ENCODE measurements at regions not wholly inside any gene's neighbourhood (a gene's known extent, or its start where the extent isn't known, plus 50 kb on each side); places are given as distances from the start of the nearest gene placed in this dataset.

- no peaks in the 10 kb centered on the region for H3K36me3 ChIP-seq (ENCODE audit: control insufficient read depth in 2 of 2, insufficient read depth in 2 of 2, low read length in 2 of 2)
- no peak overlapping the region for H3K27ac ChIP-seq (ENCODE audit: low read length)
- peaks cover 24 to 36% of the 10 kb centered on the region in 2 donors for H3K27me3 ChIP-seq (ENCODE audit: control insufficient read depth in 1 of 2, insufficient read depth in 2 of 2, low read length in 2 of 2)
- no peak overlapping the region for H3K4me3 ChIP-seq (ENCODE audit: low read length in 2 of 2)
- peaks cover 7% of the 10 kb centered on the region for H3K4me1 ChIP-seq (ENCODE audit: control insufficient read depth, insufficient read depth, low read length)
- no peaks in the 10 kb centered on the region for H3K9me3 ChIP-seq (ENCODE audit: control insufficient read depth in 2 of 2, low read length in 2 of 2)
- H3K9ac ChIP-seq (ENCODE audit: low read length in 2 of 2): no peak overlapping the region
Observed at GRCh38 chr15:31977138-31977537, 53.2 kb upstream of the CHRNA7 start.

DNA sequence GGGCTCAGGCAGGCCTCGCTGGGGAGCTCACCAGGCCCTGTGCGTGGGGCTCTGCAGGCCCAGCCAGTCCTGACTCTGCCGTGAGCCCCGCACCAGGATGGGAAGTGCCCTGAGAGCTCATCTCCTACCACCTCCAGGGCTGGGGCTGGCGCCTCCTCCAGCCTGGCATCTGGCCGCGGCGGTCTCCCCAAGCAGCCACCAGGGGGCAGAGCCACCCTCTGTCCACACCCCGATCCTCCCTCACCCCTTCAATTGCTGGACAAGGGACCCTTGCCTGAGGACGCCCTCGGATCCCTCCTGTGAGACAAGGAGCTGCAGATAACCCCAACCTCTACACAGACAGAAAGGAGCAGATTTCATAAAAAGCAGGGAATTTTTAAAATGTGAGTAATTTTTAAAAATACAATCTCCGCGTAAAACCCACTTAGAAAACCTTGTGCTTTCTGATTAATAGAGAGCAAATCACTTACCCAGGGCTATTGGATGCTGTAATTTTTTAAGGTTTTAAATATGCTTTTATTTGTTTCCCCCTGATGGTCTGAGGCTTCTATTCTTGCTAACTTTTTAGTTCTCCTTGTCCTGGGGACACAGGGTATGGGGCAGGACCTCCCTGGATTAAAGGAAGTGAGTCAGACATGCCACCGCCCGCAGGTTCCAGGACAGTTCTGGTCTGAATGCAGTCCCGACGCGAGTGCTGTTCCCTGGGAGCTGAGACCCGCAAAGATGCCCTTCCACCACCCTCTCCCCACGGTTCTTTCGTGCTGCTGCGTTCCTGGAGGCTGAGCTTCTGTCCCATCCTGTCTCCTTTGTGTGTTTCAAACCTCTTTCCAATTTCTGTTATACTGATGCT lies 52.3 kb upstream of the CHRNA7 start:
- H3K27ac ChIP-seq (ENCODE audit: low read length): no peak overlapping the region
- H3K9ac ChIP-seq (ENCODE audit: low read length in 2 of 2): no peak overlapping the region
- H3K9me3 ChIP-seq (ENCODE audit: control insufficient read depth in 2 of 2, low read length in 2 of 2): no peaks in the 10 kb centered on the region
- H3K4me3 ChIP-seq (ENCODE audit: low read length in 2 of 2): no peak overlapping the region
- peaks cover 7% of the 10 kb centered on the region for H3K4me1 ChIP-seq (ENCODE audit: control insufficient read depth, insufficient read depth, low read length)
- no peaks in the 10 kb centered on the region for H3K36me3 ChIP-seq (ENCODE audit: control insufficient read depth in 2 of 2, insufficient read depth in 2 of 2, low read length in 2 of 2)
- H3K27me3 ChIP-seq (ENCODE audit: control insufficient read depth in 1 of 2, insufficient read depth in 2 of 2, low read length in 2 of 2): peaks cover 24 to 34% of the 10 kb centered on the region in 2 donors
